Keratinocyte (primary cell): ENCODE measurements at regions not wholly inside any gene's neighbourhood (a gene's known extent, or its start where the extent isn't known, plus 50 kb on each side); places are given as distances from the start of the nearest gene placed in this dataset.

Experiments
- DNase-seq: peaks from one replicate; pipeline ENCODE4 v3.0.0-alpha.2; 2011; ENCODE audit warnings: low read depth, missing footprints, low spot score
- FAIRE-seq: peaks from 2 replicates; lab custom pipeline; 2011; peaks lifted over from hg19 to GRCh38; lab: Jason Lieb, UNC
- H2AFZ ChIP-seq: 2 replicates; pipeline ENCODE4 v1.6.0; 2012; ENCODE audit warnings: low read length, control low read depth, inconsistent platforms; ENCODE audit not compliant: control insufficient read depth
- H3K27ac ChIP-seq: 2 replicates; pipeline ENCODE4 v1.5.1; 2011; ENCODE audit warnings: low read length; ENCODE audit not compliant: control insufficient read depth, insufficient read depth
- H3K27me3 ChIP-seq: 3 replicates; pipeline ENCODE4 v1.6.0; 2011; ENCODE audit warnings: low read length; ENCODE audit not compliant: control insufficient read depth, insufficient read depth; ENCODE audit errors: extremely low read depth
- H3K36me3 ChIP-seq, 2 experiments: 2 replicates in 1 of 2; 3 replicates in 1 of 2; pipeline ENCODE4 v1.5.1; 2011; ENCODE audit warnings: low read length in 2 of 2, mild to moderate bottlenecking in 1 of 2; ENCODE audit not compliant: control insufficient read depth in 2 of 2, insufficient read depth in 2 of 2; ENCODE audit errors: extremely low read depth in 1 of 2
- H3K4me1 ChIP-seq: 3 replicates; pipeline ENCODE4 v1.5.1; 2011; ENCODE audit warnings: low read length; ENCODE audit not compliant: control insufficient read depth, insufficient read depth; ENCODE audit errors: extremely low read depth
- H3K4me2 ChIP-seq: 3 replicates; pipeline ENCODE4 v1.6.0; 2011; ENCODE audit warnings: low read depth, low read length; ENCODE audit not compliant: control insufficient read depth, insufficient read depth; ENCODE audit errors: extremely low read depth
- H3K4me3 ChIP-seq, 3 experiments: fragments of 200-600 bp in 1 of 3; sonication (generic) in 1 of 3; 2 replicates in 2 of 3; 3 replicates in 1 of 3; pipeline ENCODE4 v1.5.1; 2011 to 2016; ENCODE audit warnings: low read length in 3 of 3, mild to moderate bottlenecking in 3 of 3, control low read depth in 2 of 3, inconsistent platforms in 1 of 3, low read depth in 1 of 3, mixed read lengths in 1 of 3, mixed run types in 1 of 3, moderate library complexity in 1 of 3; ENCODE audit not compliant: control insufficient read depth in 2 of 3, insufficient read depth in 2 of 3; ENCODE audit errors: extremely low read depth in 1 of 3
- H3K79me2 ChIP-seq: 2 replicates; pipeline ENCODE4 v1.6.0; 2012; ENCODE audit warnings: low read length; ENCODE audit not compliant: control insufficient read depth, insufficient read depth
- H3K9ac ChIP-seq: 3 replicates; pipeline ENCODE4 v1.6.0; 2011; ENCODE audit warnings: low read length; ENCODE audit not compliant: control insufficient read depth, insufficient read depth; ENCODE audit errors: extremely low read depth
- H3K9me1 ChIP-seq: 3 replicates; pipeline ENCODE4 v1.6.0; 2011; ENCODE audit warnings: low read length; ENCODE audit not compliant: control insufficient read depth, insufficient read depth; ENCODE audit errors: extremely low read depth
- H3K9me3 ChIP-seq: 2 replicates; pipeline ENCODE4 v1.5.1; 2012; ENCODE audit warnings: low read depth, low read length; ENCODE audit not compliant: control insufficient read depth
- H4K20me1 ChIP-seq: 3 replicates; pipeline ENCODE4 v1.6.0; 2011; ENCODE audit warnings: low read length; ENCODE audit not compliant: control insufficient read depth, insufficient read depth; ENCODE audit errors: extremely low read depth
- CTCF ChIP-seq, 3 experiments: IDR thresholded peaks in 1 of 3; conservative IDR thresholded peaks in 1 of 3; optimal IDR thresholded peaks in 1 of 3; 2 replicates in 2 of 3; 3 replicates in 1 of 3; pipeline versions ENCODE3 to v1.5.1; 2011; ENCODE audit warnings: low read length in 3 of 3, mild to moderate bottlenecking in 3 of 3, moderate library complexity in 2 of 3, control low read depth in 1 of 3, inconsistent platforms in 1 of 3; ENCODE audit not compliant: insufficient read depth in 2 of 3; ENCODE audit errors: extremely low read depth in 1 of 3
- EZH2 ChIP-seq: IDR thresholded peaks from one replicate; pipeline ENCODE4 v1.6.1; 2012; ENCODE audit warnings: inconsistent platforms, mild to moderate bottlenecking, low read length, moderate library complexity
- dilution Hi-C: fragments of 300-500 bp; cut with MboI; formaldehyde crosslinking; loops from one replicate; pipeline ENCODE4 v1.7.0; 2020; ENCODE audit warnings: low sequenced_read_pairs; ENCODE audit not compliant: extremely low pct_ligation_motif_present

- dilution Hi-C loops = no loop called here
- no peak for FAIRE-seq
These were observed 75.5 kb upstream of the BOD1 start for GRCh38 chr5:173691931-173692330.

GRCh38 chr5:173693670-173694069 lies 77.2 kb upstream of the BOD1 start:
- DNase-seq (no peak), FAIRE-seq (no peak)
- dilution Hi-C loops = no loop called here
- H3K4me3 ChIP-seq = no peak overlapping the region
- no peaks in the 10 kb centered on the region for H4K20me1 ChIP-seq
- H3K9ac ChIP-seq = no peak overlapping the region
- no peak overlapping the region for H2AFZ ChIP-seq
- H3K27me3 ChIP-seq = no peaks in the 10 kb centered on the region
- TF ChIP-seq CTCF (optimal IDR thresholded peaks at IDR 0.05 in 1 of 3, IDR thresholded peaks at IDR 0.05 in 1 of 3, conservative IDR thresholded peaks at IDR 0.05 in 1 of 3; ENCODE audit: extremely low read depth in 1 of 3, insufficient read depth in 2 of 3, low read length in 3 of 3) = no peak
- TF ChIP-seq EZH2 = no peak
- no peaks in the 10 kb centered on the region for H3K4me1 ChIP-seq
- no peaks in the 10 kb centered on the region for H3K36me3 ChIP-seq
- no peaks in the 10 kb centered on the region for H3K9me3 ChIP-seq
- no peaks in the 10 kb centered on the region for H3K79me2 ChIP-seq
- H3K4me2 ChIP-seq = no peak overlapping the region
- H3K9me1 ChIP-seq = no peaks in the 10 kb centered on the region
- no peak overlapping the region for H3K27ac ChIP-seq

More at GRCh38 chr5:173691931-173692330, 75.5 kb upstream of the BOD1 start:
- H3K9me3 ChIP-seq = no peaks in the 10 kb centered on the region
- H2AFZ ChIP-seq = no peak overlapping the region
- no peaks in the 10 kb centered on the region for H4K20me1 ChIP-seq
- no peaks in the 10 kb centered on the region for H3K4me1 ChIP-seq
- H3K79me2 ChIP-seq = no peaks in the 10 kb centered on the region
- no peak overlapping the region for H3K4me3 ChIP-seq
- no peak overlapping the region for H3K9ac ChIP-seq
- H3K27me3 ChIP-seq = no peaks in the 10 kb centered on the region
- no peak overlapping the region for H3K4me2 ChIP-seq
- H3K36me3 ChIP-seq = no peaks in the 10 kb centered on the region
- no peak for TF ChIP-seq EZH2
- TF ChIP-seq CTCF (optimal IDR thresholded peaks at IDR 0.05 in 1 of 3, IDR thresholded peaks at IDR 0.05 in 1 of 3, conservative IDR thresholded peaks at IDR 0.05 in 1 of 3; ENCODE audit: extremely low read depth in 1 of 3, insufficient read depth in 2 of 3, low read length in 3 of 3) = no peak
- H3K9me1 ChIP-seq = no peaks in the 10 kb centered on the region
- no peak overlapping the region for H3K27ac ChIP-seq
- DNase-seq = no peak
